NCI-H524 treated with DMSO at 0.1 percent for 48 hours (cell line): ENCODE measurements at regions not wholly inside any gene's neighbourhood (a gene's known extent, or its start where the extent isn't known, plus 50 kb on each side); places are given as distances from the start of the nearest gene placed in this dataset.
"Not testable (repeated sequence)": the region's sequence is repeated elsewhere in the genome, so short reads cannot be mapped to it uniquely, and the experiment has no call there.

ENCODE experiments used
- DNase-seq: peaks from one replicate; lab custom pipeline; 2025; lab: John Stamatoyannopoulos, UW

DNA sequence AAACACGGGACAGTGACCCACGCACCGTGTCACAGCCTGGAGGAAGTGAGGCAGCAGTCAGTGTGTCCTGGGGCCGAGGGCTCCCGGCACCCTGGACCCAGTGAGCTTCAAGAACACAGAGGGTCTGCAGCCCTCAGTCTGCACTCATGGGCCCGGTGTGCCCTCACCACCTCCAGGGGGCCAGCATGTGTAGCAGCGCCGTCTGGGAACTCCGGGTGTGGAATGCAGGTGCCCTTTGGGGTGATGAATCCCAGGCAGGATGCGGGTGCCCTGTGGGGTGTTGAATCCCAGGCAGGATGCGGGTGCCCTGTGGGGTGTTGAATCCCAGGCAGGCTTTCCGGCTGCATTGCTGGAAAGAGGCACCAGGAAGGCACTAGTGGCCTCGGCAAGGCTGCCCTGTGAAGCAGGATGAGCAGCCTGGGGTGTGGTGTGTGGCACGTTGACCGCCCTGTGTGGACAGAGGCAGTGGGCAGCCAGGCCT lies 1399.9 kb downstream of the BRD1 start:
- no peak for DNase-seq

DNA sequence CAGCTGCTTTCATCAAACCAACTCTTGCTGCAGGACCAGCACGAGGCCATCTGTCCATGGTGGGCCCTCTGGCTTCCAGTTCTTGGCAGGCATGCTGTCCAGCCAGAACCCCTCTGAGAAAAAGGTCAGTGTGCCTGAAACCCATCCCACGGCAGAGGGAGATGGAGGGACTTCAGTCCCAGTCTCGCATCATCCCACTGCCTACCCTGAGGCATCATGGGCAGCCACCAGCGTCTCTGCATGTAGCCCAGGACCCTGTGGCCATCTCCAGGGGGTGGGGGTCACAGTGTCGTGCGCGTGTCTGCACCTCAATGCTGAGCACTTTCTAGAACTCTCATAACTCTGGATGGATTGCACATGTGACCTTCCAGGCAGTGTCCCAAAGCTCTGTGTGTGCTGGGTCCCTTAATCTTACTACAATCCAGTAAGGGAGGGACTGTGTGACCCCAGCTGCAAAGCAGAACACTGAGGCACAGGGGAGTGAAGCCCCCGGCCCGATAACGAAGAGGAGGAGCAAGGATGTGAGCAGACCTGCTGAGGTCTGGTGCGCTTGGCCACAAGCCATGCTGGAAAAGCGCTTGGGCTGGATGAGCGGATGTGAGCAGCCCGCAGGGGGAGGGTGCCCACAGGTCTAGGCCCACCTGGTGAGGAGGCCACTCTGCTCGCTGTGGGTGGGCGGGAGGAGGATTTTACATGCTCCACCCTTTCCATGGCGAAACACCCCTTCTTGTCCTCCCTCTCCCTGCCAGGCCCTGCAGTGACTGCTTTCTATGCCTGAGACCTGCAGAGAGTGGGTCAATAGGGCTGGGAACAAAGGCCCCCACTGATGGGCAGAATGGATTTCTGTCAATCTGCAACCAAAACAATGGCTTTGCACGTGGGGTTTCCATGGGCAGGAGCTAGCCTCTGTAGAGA lies 1401.0 kb downstream of the BRD1 start:
- DNase-seq: no peak

DNA sequence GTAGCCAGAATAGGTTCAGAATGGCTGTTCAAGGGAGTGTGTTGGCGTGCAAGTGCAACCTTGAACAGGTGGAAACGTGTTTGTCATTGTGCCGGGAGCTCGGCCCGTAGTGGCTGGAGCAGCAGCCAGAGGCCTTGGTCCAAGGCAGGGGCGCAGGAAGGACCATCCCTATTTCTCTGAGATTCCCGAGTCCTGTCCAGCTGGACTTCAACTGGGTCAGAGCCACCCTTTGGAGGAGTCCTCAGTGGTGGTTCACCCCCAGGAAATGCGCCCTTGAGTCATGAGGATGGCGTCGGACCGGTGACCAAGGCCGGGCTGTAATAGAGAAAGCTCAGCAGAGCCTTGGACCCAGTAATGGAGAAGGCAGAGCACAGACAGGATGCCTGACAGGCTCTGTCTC lies 1402.0 kb downstream of the BRD1 start:
- DNase-seq: no peak

DNA sequence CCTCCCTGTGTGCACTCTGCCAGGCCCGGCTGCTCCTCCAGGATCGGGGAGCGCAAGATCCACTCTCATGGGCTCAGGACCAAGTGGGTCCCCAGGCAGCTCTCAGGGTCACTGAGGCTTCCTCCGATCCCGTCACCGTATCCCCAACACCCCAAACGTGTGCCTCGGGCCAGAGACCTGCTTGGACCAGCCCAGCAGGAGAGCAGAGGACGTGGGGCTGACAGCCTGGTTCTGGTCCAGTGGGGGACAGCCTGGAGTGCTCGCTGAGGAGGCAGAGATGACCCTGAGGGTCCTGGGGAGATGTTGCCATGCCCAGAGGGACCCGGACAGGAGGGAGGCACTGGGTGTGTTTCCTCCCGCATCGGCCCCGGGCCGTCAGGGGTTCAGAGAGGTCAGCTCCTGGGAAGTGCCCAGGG lies 1402.6 kb downstream of the BRD1 start:
- no peak for DNase-seq

DNA sequence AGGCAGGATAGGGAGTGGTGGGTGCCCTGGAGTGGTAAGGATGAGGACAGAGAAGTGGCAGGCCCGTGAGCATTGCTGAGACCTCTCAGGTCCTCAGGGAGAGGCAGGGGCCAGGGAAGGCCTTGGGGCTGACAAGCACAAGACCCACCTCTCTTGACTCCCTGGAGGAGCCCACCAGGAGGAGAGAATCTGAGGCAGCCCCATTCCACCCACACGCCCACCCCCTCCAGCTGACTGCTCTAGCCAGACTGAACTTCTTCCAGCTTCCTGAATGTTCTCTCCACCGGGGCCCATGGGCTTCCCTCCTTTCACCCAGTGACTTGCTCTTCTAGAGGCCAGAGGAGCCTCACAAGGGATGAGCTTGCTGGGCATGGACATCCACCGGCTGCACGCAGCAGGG lies 1403.0 kb downstream of the BRD1 start:
- no peak for DNase-seq

DNA sequence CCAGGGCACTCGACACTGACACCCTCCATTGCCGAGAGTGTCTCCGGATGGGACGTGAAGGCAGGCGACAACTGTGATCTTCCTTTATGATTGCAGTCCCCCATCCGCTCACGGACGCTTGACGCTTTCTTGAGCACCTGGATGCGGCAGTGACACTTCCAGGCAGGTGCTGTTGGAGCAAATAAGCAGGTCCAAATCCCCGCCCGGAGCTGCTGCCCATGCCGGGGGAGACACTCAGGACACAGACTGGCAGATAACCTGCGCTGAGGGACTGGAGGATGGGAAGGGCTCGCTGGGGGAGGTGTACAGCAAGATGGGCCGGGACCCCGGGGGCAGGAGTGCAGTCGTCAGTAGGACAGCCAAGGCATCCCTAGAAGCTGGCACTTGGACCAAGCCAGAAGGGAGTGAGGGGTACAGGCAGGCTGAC lies 1403.5 kb downstream of the BRD1 start:
- DNase-seq: no peak

DNA sequence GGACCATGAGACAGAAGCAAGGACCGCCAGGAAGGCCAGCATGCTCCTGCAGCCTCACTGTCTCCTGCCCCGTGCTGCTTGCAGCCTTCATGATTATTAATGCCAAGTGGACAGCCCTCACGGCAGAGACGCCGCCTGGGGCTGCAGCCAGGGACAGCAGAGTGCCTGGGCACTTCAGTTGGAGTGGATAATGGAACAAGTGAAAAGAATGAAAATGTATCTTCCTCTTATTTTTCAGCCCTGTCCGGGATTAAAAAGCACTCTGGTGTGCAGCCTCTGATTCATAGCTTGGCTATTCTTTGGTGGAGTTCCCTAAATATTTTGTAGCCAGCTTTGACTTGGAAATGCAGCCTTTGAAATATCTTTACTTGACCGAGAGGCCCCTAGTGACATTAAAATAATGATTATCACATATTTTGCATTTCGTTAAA lies 1404.2 kb downstream of the BRD1 start:
- no peak for DNase-seq

DNA sequence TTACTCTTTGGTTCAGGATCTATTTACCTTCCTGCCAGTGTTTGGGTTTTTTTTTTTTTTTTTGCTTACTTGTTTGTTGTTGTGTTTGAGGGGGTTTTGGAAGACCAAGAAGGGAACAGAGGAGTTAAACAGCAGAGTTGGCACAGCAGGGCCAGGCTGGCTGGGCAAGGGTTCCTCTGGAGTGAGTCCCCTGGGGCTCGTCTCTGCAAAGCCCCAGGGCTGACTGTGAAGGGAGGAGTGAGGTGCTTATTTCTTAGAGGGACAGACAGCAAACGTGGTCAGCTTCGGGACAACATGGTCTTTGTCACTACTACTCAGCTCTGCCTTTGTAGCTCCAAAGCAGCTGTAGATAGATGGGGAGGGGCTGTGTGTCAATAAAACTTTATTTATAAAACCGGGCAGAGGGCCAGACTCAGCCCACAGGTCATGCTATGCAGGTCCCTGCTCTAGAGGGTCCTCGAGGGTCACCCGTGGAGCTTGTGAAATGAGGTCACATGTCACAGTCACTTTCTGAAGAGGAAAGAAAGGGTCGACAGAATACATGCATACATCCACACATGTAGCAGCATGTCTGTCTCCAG lies 1404.7 kb downstream of the BRD1 start:
- DNase-seq: no peak

DNA sequence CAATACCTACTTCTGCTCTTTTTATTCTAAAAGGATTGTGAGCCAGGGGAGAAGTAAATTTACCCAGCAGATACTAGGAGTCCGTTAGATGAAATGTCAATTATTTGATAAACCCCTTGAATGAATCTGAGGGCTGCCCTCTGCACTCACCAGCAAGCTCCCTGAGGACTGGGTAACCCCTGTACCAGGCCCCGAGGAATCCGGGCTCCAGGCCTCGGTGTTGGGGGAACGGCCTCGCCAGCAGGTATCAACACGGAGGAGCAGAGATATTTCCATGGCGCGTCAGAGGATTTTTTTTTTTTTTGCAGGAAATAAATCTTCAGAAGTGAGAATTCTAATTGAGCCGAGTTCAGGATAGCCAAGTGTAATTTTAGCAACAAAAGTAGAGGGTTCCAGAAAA lies 1408.8 kb downstream of the BRD1 start:
- no peak for DNase-seq

DNA sequence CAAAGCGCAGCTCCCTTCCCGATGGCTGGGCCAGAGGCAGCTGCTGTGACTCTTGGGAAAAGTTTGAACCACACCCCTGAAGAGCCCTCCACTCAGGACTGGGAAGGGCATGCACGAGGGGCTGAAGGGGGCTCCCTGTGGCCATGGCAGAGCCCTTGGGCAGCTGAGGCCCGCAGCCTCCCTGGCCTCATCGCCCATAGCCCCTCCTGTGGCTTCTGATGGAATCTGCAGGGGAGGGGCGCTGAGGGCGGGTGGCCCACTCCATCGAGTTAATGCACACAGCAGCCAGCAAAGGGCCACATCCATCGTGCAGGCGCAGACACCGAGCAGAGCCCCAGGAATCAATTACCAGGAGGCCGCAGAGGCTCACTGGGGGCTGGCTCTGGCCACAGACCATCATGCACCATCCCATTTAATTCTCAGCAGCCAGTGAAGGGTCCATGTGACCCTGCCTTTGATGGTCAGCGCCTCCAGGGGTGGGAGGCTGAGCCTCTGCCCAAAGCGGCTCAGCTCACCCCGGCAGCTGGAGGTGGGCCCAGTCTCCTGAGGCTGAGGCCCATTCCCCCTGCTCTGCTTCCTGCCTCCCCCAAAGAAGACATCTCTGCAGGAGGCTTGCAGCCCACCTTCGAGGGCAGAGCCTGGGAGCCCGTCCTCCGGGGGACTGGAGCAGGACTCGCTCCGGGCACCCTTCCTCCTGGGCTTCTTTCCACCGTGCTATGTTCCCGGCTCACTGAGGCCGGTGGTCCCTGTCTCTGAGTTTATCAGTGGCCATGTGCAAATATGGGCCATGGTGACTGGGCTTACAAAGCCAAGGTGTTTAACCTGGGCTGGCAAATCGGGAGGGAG lies 1410.2 kb downstream of the BRD1 start:
- no peak for DNase-seq

DNA sequence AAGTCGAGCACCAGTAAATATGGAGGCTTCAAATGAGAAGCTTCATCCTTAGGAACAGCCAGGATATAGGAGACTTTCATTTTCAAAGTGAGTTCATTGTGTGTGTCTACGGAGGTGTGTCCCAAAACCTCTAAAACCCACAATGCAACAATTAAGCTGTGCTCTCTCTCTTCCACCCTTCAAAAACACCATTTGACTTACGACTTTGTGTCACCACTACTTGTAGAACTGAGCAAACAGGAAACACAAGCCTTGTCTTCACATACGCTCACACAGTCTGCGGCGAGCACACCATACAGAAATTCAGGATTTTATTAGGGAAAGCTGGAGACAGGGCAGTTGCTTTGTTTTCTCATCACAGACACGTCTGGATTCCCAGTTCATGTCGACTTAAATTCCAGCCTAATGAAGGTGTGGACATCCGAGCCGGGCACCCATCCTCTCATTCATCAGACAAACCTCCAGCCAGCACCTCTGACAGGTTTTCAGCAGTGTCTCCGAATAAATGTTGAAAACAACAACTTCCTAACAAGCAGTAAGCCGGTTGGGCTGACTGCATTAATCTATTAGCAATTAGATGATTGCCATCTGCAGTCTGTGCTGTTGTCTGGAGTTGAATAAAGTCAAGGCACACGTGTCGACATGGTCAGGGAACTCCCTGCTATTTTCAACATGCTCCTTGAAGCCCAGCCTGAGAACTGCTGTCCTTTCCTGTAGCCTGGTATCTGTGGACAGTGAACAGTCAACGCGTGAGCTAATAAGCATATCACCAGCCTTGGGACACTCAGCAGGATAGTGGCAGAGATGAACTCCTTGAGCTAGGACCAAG lies 1411.1 kb downstream of the BRD1 start:
- no peak for DNase-seq

DNA sequence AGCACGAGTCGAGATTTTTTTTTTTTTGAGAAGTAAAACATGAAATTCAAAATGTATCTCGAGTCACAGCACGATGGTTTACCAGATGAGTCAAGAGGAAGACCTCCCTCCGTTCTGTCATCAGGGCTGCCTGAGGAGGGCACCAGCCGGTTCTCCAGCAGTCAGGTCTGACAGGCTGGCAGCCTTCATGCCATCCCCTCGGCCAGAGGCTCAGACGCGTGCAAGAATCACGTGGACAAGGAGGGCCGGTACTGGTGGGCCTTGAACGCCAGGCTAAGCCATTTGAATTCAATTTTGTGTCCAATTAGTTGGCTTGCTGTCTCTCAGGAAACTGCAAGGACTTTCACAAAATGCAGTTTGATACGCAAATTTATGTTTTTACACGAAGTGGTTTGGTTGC lies 1412.2 kb downstream of the BRD1 start:
- no peak for DNase-seq

DNA sequence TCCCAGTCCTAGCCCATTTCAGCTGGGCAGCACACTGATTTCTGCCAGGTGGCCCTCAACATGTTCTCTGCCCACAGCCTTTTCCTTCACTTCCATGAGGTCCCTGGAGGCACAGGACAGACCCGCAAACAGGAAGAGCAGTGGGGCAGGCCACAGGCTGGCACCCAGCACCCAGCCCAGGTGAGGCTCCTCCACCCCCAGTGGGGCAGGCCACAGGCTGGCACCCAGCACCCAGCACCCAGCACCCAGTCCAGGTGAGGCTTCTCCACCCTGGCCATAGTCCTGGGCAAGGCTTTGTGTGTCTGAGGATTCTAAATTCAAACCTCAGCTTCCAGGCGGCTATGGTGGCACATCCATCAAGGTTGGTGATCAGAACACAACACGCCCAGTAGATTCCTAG lies 1413.0 kb downstream of the BRD1 start:
- DNase-seq: no peak

DNA sequence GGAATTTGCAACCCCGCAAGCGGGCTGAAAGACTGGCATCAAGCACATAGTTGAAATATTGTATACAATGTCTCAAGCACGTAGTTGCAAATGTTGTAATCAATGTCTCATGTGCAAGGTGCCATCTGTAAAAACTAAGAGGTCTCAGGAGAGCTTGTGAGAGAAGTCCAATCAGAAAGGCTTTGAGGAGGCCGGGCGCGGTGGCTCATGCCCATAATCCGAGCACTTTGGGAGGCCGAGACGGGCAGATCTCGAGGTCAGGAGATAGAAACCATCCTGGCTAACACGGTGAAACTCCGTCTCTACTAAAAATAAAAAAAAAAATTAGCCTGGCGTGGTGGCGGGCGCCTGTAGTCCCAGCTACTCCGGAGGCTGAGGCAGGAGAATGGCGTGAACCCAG lies 1414.7 kb downstream of the BRD1 start:
- not testable (repeated sequence) for DNase-seq

DNA sequence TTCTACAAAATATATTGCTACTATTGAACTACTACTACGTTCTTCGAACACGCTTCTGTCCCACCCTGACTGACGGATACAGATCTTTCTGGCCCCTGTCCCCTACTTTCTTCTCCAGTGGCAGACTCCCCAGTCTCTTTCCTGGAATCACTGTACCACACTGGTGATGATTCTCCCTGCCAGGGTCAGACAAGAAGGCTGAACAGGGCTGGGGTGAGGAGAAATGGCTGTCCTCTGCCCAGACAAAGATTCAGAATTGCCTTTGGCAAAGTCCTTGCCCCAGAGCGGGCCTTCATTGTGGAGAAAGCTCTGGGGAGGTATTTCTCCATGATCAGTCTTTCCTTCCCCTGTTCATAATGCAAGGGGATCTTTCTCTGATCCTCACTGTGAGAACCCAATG lies 1417.1 kb downstream of the BRD1 start:
- no peak for DNase-seq

DNA sequence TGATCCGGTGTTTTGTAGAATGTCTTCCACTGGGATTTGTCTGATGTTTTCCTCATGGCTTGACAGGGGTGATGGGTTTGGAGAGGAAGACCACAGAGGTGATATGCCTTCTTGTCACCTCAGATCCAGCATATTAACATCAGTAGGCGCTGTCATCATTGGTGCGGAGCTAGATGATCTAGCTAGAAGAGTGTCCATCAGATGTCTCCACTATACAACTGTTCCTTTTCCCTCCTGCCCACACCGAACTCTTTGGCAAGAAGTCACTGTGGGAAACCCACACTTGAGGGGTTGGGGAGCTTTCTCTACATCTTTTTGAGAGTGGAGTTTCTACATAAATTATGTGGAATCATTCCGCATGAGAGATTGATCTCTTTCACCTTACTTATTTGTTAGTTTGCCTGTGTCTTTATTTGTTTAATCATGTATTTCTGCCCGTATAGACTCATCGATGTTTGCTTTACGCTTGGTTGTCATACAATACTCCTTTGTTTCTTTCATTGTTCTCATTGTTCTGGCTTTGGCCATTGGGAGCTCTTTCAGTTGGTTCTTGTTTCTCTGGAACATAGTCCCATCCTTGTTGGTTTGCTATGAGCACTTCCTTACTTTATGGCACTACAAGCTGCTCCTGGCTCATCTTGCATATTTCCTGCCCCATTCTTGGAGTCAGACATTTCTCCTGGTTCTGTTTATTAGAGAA lies 1420.3 kb downstream of the BRD1 start:
- no peak for DNase-seq

DNA sequence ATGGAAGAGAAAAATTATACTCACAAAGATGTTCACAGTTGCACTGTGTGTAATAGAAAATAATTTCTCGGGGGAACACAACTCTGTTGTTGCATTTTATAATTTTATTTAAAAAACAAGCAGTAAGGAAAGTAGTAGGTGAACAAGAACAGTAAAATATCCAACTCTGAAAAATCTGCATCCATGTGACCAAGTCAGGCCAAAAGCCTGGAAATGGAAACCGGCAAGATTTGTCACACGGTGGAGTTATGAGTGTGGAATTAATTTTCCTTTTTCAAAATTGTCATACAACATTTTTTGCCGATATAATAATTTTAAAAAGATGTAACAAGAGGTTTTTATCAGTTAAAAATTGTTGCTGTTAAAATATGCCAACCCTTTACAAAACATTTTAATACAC lies 1421.5 kb downstream of the BRD1 start:
- DNase-seq: no peak

DNA sequence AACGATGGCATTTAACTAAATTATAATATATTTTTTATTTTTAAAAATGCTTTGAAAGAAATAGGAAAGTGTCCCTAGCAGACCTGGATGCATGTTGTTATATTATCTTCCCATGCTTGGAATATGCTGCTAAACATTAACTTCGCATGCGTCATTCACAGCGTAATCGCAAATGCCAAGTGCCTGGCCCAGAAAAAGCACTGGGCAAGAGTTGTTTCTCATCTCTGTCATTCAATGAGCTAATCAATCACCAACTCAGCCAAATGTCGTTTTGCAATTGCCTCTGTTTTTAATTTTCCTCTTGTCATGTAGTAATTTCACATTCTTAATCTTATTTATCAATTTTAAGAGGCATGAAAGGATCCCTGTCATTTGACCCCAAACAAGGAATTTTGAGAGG lies 1421.9 kb downstream of the BRD1 start:
- no peak for DNase-seq

DNA sequence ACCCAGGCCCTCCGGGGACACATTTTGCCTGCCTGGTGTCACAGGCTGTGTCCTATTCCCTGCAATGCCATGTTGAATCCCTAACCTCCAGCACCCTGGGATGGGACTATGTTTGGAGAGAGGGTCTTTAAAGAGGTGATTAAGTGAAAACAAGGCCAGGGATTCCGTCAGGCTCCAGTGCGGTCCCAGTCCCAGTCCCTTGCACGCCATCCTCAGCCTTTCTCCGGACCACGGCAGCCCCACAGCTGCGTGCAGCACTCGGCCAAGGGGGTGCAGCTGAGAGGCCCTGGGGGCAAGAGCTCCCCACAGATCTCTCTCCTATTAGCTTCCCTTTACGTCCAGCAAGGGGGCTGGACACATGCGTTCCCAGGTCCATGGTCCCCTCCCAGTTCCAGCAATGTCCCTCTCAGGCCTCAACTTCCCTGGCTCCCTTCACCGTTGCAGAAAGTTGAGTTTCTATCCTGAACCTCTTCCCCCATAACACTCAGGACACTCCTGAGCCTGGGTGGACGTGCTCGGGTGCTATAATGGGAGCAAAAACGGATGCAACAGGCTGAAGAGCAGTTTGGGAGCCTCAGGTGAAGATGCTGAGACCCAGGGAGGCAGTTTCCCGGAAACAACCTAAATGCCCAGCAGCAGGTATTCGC lies 1422.7 kb downstream of the BRD1 start:
- no peak for DNase-seq
